ENCODE measurements at regions not wholly inside any gene's neighbourhood (a gene's known extent, or its start where the extent isn't known, plus 50 kb on each side); places are given as distances from the start of the nearest gene placed in this dataset.

DNA sequence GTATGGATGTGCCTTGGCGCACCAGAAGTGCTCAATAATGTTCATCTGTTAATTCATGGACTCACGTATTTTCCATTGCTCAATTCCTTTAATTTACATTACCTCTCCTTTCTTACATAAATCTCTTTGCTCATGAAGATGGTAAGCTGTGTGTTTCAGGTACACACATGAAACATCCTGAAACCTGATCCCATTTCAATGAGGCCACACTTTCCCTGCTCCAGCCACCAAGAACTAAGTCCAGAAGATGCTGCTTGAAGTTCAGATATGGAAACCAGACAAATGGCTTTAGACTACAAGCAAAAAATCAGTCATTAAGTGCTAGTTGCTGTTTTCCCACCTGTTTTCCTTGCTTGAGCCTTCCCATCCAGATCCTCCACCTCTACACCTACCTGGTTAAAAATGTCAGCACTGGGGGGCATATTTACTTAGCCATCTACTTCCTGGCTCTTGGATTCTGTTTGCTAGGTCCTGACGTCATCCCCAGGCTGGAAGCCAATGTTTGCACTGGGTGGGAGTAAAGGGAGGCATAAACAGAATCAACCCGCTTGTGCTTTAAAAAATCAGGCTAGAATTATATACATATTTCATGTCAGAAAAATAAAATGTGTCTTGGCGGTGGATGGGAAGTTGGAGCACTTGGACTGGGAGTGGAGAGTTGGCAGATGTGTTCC lies 309.7 kb downstream of the OSR1 start:
- Histone ChIP-seq H3K4me1 (ENCODE audit: control insufficient read depth, low read length) (no peaks in the 10 kb centered on the region), H3K4me3 (ENCODE audit: low read length) (no peak overlapping the region), H3K27ac (ENCODE audit: low read depth, low read length) (no peak overlapping the region), H3K79me2 (ENCODE audit: control insufficient read depth, low read length) (no peaks in the 10 kb centered on the region), H3K36me3 (ENCODE audit: control insufficient read depth, low read length) (no peaks in the 10 kb centered on the region), H3K4me2 (ENCODE audit: low read length) (no peak overlapping the region), H4K20me1 (ENCODE audit: control insufficient read depth, insufficient read depth, low read depth, low read length) (no peaks in the 10 kb centered on the region), H3K9me3 (ENCODE audit: control insufficient read depth, insufficient read depth, low read length) (no peaks in the 10 kb centered on the region), H3K27me3 (ENCODE audit: control insufficient read depth, low read length) (no peaks in the 10 kb centered on the region), H3F3A (ENCODE audit: control insufficient read depth, insufficient read depth) (no peaks in the 10 kb centered on the region), H3K9me2 (replicated peaks; ENCODE audit: control insufficient read depth, low read length) (no peaks in the 10 kb centered on the region)
- TF ChIP-seq EZH2phosphoT487 (IDR thresholded peaks at IDR 0.05; ENCODE audit: borderline replicate concordance, low read length): no peak
- TF ChIP-seq, protein P1, sequence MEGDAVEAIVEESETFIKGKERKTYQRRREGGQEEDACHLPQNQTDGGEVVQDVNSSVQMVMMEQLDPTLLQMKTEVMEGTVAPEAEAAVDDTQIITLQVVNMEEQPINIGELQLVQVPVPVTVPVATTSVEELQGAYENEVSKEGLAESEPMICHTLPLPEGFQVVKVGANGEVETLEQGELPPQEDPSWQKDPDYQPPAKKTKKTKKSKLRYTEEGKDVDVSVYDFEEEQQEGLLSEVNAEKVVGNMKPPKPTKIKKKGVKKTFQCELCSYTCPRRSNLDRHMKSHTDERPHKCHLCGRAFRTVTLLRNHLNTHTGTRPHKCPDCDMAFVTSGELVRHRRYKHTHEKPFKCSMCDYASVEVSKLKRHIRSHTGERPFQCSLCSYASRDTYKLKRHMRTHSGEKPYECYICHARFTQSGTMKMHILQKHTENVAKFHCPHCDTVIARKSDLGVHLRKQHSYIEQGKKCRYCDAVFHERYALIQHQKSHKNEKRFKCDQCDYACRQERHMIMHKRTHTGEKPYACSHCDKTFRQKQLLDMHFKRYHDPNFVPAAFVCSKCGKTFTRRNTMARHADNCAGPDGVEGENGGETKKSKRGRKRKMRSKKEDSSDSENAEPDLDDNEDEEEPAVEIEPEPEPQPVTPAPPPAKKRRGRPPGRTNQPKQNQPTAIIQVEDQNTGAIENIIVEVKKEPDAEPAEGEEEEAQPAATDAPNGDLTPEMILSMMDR (IDR thresholded peaks at IDR 0.05; ENCODE audit: low read depth, low read length, poor library complexity, severe bottlenecking): no peak

DNA sequence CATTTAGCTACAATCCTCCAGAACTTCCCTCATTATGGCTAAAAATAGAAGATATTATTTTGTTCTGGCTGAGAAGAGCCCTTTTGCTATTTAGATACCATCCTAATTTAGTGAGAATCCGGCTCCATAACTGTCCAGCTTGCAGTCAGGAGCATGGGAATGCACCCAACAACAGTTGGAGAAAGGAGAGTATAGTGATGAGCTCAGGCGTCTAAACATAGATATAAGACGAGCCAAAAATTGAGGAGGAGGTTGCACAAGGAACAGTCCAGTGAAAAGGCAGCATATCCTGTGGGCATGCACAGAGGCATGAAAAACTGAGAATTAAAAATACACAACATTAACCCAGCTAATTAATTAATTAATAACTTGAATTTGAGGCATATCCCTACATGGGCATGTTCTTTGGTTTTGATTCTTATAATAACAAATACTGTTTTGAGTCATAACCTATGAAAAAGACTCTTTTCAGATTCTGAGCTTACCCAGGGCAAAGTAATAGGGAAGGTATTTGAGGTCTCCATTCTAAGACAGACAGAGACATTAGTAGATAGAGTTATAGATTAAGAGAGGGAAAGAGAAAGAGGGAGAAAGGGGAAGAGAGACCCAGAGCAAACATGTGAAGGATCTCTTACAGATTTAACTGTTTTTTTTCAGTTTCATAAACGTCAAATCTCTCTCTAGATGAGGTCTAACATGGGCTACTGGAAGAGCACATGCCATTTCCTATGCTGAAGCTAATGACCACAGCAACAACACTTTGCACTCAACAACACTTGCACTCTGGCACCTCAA lies 311.2 kb downstream of the OSR1 start:
- no peaks in the 10 kb centered on the region for H3K36me3 ChIP-seq (ENCODE audit: control insufficient read depth, low read length)
- H3K4me2 ChIP-seq (ENCODE audit: low read length): no peak overlapping the region
- H3K9me3 ChIP-seq (ENCODE audit: control insufficient read depth, insufficient read depth, low read length): no peaks in the 10 kb centered on the region
- H4K20me1 ChIP-seq (ENCODE audit: control insufficient read depth, insufficient read depth, low read depth, low read length): no peaks in the 10 kb centered on the region
- H3K9me2 ChIP-seq (replicated peaks; ENCODE audit: control insufficient read depth, low read length): no peaks in the 10 kb centered on the region
- H3K27ac ChIP-seq (ENCODE audit: low read depth, low read length): no peak overlapping the region
- H3F3A ChIP-seq (ENCODE audit: control insufficient read depth, insufficient read depth): no peaks in the 10 kb centered on the region
- no peaks in the 10 kb centered on the region for H3K27me3 ChIP-seq (ENCODE audit: control insufficient read depth, low read length)
- no peak for TF ChIP-seq EZH2phosphoT487 (IDR thresholded peaks at IDR 0.05; ENCODE audit: borderline replicate concordance, low read length)
- TF ChIP-seq, protein P1 (IDR thresholded peaks at IDR 0.05; ENCODE audit: low read depth, low read length, poor library complexity, severe bottlenecking): no peak
- no peak overlapping the region for H3K4me3 ChIP-seq (ENCODE audit: low read length)
- H3K4me1 ChIP-seq (ENCODE audit: control insufficient read depth, low read length): no peaks in the 10 kb centered on the region
- H3K79me2 ChIP-seq (ENCODE audit: control insufficient read depth, low read length): no peaks in the 10 kb centered on the region

DNA sequence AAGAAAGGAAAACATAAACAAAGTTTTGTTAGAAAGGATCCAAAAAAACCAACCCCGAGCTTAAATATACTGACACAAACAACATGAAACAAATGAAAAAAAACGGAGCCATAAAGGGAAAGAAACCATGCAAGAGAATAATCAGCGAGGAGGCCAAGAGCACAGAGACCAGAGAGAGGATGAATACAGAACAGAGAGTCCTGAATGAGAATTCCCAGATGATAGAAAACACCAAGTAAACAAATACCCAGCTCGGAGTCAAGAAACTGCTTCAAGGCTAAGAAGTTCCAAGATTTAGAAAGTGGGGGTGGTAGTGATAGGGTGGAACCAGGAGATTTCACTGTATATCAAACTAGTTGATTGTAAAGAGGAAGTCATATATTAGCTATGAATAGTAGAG lies 313.3 kb downstream of the OSR1 start:
- no peak overlapping the region for H3K27ac ChIP-seq (ENCODE audit: low read depth, low read length)
- H3K4me2 ChIP-seq (ENCODE audit: low read length): no peak overlapping the region
- no peaks in the 10 kb centered on the region for H3K9me3 ChIP-seq (ENCODE audit: control insufficient read depth, insufficient read depth, low read length)
- H3K9me2 ChIP-seq (replicated peaks; ENCODE audit: control insufficient read depth, low read length): no peaks in the 10 kb centered on the region
- H3K79me2 ChIP-seq (ENCODE audit: control insufficient read depth, low read length): no peaks in the 10 kb centered on the region
- H3K4me3 ChIP-seq (ENCODE audit: low read length): no peak overlapping the region
- no peaks in the 10 kb centered on the region for H3F3A ChIP-seq (ENCODE audit: control insufficient read depth, insufficient read depth)
- H3K4me1 ChIP-seq (ENCODE audit: control insufficient read depth, low read length): no peaks in the 10 kb centered on the region
- no peaks in the 10 kb centered on the region for H4K20me1 ChIP-seq (ENCODE audit: control insufficient read depth, insufficient read depth, low read depth, low read length)
- H3K27me3 ChIP-seq (ENCODE audit: control insufficient read depth, low read length): no peaks in the 10 kb centered on the region
- no peaks in the 10 kb centered on the region for H3K36me3 ChIP-seq (ENCODE audit: control insufficient read depth, low read length)
- no peak for TF ChIP-seq EZH2phosphoT487 (IDR thresholded peaks at IDR 0.05; ENCODE audit: borderline replicate concordance, low read length)
- TF ChIP-seq, protein P1 (IDR thresholded peaks at IDR 0.05; ENCODE audit: low read depth, low read length, poor library complexity, severe bottlenecking): no peak

Measured in DOHH2 (cell line).